Activated CD4-positive, alpha-beta memory T cell treated with anti-CD3 and anti-CD28 coated beads for 36 hours (primary cell): ENCODE measurements at regions not wholly inside any gene's neighbourhood (a gene's known extent, or its start where the extent isn't known, plus 50 kb on each side); places are given as distances from the start of the nearest gene placed in this dataset.
A peak's percentile ranks its signal among the peaks of the same experiment; 100 is the strongest.

Source experiments
- CTCF ChIA-PET: fragments of 350-600 bp; sonication (Branson Sonifier 250); formaldehyde crosslinking; loops from one replicate; lab custom pipeline; 2021; ENCODE audit warnings: antibody characterized with exemption, inconsistent platforms; lab: Charles Lee
- POLR2A ChIA-PET: fragments of 350-600 bp; sonication (Branson Sonifier 250); formaldehyde crosslinking; loops from one replicate; lab custom pipeline; 2021; ENCODE audit warnings: antibody characterized with exemption; lab: Charles Lee
- DNase-seq: peaks from one replicate; pipeline ENCODE4 v3.0.0-alpha.2; 2020
- H3K27ac Mint-ChIP-seq: one replicate; pipeline ENCODE4 v1.8.0; 2021; ENCODE audit warnings: mixed read lengths
- H3K27me3 Mint-ChIP-seq: one replicate; pipeline ENCODE4 v1.8.0; 2021; ENCODE audit warnings: mixed read lengths
- H3K36me3 Mint-ChIP-seq: one replicate; pipeline ENCODE4 v1.8.0; 2021; ENCODE audit warnings: mixed read lengths
- H3K4me1 Mint-ChIP-seq: one replicate; pipeline ENCODE4 v1.8.0; 2021; ENCODE audit warnings: low read depth, mixed read lengths
- H3K4me3 Mint-ChIP-seq: one replicate; pipeline ENCODE4 v1.8.0; 2021; ENCODE audit warnings: mild to moderate bottlenecking, mixed read lengths
- H3K9me3 Mint-ChIP-seq: one replicate; pipeline ENCODE4 v1.8.0; 2021; ENCODE audit warnings: mixed read lengths
- intact Hi-C: fragments of 100-400 bp; cut with micrococcal nuclease; formaldehyde crosslinking; loops from one replicate; pipeline ENCODE4 v1.15.1; 2023

GRCh38 chrX:151476604-151477303 is 79.7 kb downstream of the VMA21 start:
- DNase-seq: no peak
- Mint-ChIP-seq H3K27ac (no peak overlapping the region), H3K4me1 (no peaks in the 10 kb centered on the region), H3K4me3 (no peak overlapping the region), H3K9me3 (no peaks in the 10 kb centered on the region), H3K27me3 (no peaks in the 10 kb centered on the region), H3K36me3 (no peaks in the 10 kb centered on the region)
- ChIA-PET CTCF (no interaction called here), POLR2A (no interaction called here)
- intact Hi-C loops: no loop called here

DNA sequence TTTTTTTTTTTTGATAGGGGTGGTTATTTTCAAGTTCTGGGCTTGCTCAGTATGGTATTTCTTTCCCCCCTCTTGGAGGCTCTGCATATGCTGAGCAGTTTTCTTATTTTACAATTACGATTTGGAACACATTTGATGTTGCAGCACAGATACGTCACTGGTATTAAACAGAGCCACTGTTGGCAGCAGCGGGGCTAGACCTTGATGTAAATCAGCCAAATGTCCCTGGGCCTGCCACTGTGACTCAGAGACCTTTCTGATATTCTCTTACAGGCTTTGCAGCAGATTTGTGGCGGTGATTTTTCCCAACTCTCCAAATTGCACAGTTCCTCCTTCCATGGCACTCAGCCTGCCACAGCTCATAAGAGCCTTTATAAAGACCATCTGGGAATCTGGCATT is 81.1 kb downstream of the VMA21 start:
- H3K4me1 Mint-ChIP-seq: no peaks in the 10 kb centered on the region
- no peak overlapping the region for H3K27ac Mint-ChIP-seq
- ChIA-PET CTCF (no interaction called here), POLR2A (no interaction called here)
- intact Hi-C loops: no loop called here
- DNase-seq: no peak
- no peaks in the 10 kb centered on the region for H3K9me3 Mint-ChIP-seq
- no peaks in the 10 kb centered on the region for H3K27me3 Mint-ChIP-seq
- no peak overlapping the region for H3K4me3 Mint-ChIP-seq
- H3K36me3 Mint-ChIP-seq: no peaks in the 10 kb centered on the region

DNA sequence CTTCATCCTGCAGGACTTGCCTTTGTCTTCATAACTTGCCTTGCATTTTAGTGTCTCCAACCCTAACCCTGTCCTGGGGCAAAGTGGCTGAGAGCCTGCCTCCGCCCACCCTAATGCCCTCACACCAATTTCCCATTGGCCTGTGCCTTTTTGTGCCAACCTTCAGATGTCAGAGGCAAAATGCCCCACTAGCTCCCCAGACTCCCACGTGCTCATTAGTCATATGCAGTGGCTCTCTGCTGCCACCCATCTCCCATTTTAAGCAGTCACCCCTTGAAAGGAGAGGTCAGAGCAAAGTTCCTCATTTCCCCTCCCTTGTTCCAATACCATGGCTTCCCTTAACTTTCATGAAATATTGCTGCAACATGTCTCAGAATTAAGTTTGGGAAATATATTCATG is 74.8 kb upstream of the PASD1 start:
- Mint-ChIP-seq H3K27ac (no peak overlapping the region), H3K9me3 (no peaks in the 10 kb centered on the region), H3K36me3 (no peaks in the 10 kb centered on the region), H3K4me1 (no peaks in the 10 kb centered on the region), H3K27me3 (no peaks in the 10 kb centered on the region), H3K4me3 (no peak overlapping the region)
- POLR2A ChIA-PET: no interaction called here
- intact Hi-C loops: loop anchor here (2.0 kb wide), 1 partner anchor 338 kb away; no protein-coding TSS in a partner anchor
- peak; percentile 13 for DNase-seq
- CTCF ChIA-PET: interaction anchor here (0.6 to 1.0 kb wide), 4 partner anchors 24 to 338 kb away, joined by 3 to 4 read pairs (median 3); no protein-coding TSS in a partner anchor

- DNase-seq: peak; percentile 9
- CTCF ChIA-PET: no interaction called here
Observed at GRCh38 chrX:151505796-151506195, 57.7 kb upstream of the PASD1 start.

DNA sequence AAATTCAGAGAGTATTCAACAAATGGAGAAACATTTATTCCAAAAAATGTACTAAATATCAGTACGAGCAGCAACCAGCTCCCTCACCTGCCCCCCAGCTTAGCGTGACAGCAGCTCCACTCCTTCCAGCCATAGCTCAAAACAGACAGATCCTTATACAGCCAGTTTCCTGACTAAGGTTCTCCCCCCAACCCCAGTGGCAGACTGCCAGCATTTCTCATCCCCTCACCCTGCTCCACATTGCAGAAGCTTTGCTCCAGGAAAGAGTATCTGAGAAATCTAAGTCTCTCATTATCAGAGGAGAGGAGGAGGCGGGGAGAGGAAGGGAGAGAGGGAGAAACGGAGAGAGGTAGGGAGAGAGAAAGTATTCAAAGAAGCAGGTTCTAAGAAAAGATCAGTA is 53.3 kb upstream of the PASD1 start:
- CTCF ChIA-PET: no interaction called here
- no peaks in the 10 kb centered on the region for H3K4me1 Mint-ChIP-seq
- H3K9me3 Mint-ChIP-seq: no peaks in the 10 kb centered on the region
- intact Hi-C loops: no loop called here
- H3K27ac Mint-ChIP-seq: no peak overlapping the region
- POLR2A ChIA-PET: no interaction called here
- peaks cover 12% of the 10 kb centered on the region for H3K27me3 Mint-ChIP-seq
- no peak overlapping the region for H3K4me3 Mint-ChIP-seq
- H3K36me3 Mint-ChIP-seq: no peaks in the 10 kb centered on the region
- DNase-seq: no peak

More at GRCh38 chrX:151505796-151506195, 57.7 kb upstream of the PASD1 start:
- POLR2A ChIA-PET: no interaction called here
- H3K4me1 Mint-ChIP-seq: no peaks in the 10 kb centered on the region
- H3K4me3 Mint-ChIP-seq: no peak overlapping the region
- H3K27me3 Mint-ChIP-seq: peaks cover 11% of the 10 kb centered on the region
- intact Hi-C loops: loop anchor here (5.0 kb wide), 1 partner anchor 177 kb away; no protein-coding TSS in a partner anchor
- H3K9me3 Mint-ChIP-seq: no peaks in the 10 kb centered on the region
- no peaks in the 10 kb centered on the region for H3K36me3 Mint-ChIP-seq
- no peak overlapping the region for H3K27ac Mint-ChIP-seq

DNA sequence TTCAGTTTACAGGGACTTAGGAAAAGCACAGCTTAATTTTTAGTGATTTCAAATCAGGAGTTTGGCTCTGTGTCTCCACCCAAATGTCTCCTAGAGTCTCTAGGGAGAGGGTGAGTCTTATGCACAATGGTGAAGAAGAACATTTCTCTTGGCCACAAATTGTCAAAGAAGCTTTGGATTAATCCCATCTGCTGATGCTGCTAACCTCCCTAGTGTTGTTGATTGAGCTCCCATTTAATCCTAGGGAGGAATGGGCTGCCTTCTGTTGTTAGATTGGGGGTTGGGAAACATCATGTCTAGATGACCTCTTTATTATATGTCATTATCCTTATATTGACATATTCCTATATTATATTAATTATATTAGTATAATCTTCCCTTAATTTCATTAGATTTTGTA is 50.0 kb upstream of the PASD1 start:
- H3K4me3 Mint-ChIP-seq: no peak overlapping the region
- ChIA-PET POLR2A (no interaction called here), CTCF (interaction anchor here (0.8 kb wide), 1 partner anchor 153 kb away, joined by 4 read pairs; no protein-coding TSS in a partner anchor)
- intact Hi-C loops: no loop called here
- peaks cover 12% of the 10 kb centered on the region for H3K27me3 Mint-ChIP-seq
- no peaks in the 10 kb centered on the region for H3K9me3 Mint-ChIP-seq
- DNase-seq: no peak
- no peaks in the 10 kb centered on the region for H3K36me3 Mint-ChIP-seq
- no peak overlapping the region for H3K27ac Mint-ChIP-seq
- H3K4me1 Mint-ChIP-seq: no peaks in the 10 kb centered on the region
